ENCODE measurements at regions not wholly inside any gene's neighbourhood (a gene's known extent, or its start where the extent isn't known, plus 50 kb on each side); places are given as distances from the start of the nearest gene placed in this dataset.

DNA sequence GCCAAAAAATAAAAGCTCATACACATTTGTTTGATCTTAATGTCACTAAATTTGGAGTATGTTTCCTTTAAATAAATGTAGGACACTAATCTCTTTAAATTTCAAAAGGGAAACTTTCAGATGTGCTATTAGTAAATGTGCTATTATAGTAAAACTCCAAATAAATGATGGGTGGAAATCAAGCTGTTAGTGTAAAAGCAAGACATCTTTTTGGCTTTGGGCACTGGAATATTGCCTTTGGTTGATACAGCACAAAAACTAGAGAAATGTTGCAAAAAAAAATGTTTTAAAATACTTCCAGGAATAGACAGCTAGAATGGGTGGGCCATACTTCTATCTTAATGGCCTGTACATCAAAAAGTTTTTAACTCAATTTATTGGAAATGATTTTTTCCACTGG, 151.6 kb downstream of the FBXO8 start:
- no peaks in the 10 kb centered on the region for H3K27me3 ChIP-seq
- H3K27ac ChIP-seq, result no peak overlapping the region
- intact Hi-C loops (cut with DNase I), result no loop called here
- no peak overlapping the region for H3K4me3 ChIP-seq
- H3K36me3 ChIP-seq, result no peaks in the 10 kb centered on the region
- ATAC-seq (no peak), DNase-seq (no peak)
- no peaks in the 10 kb centered on the region for H3K9me3 ChIP-seq
- H3K4me1 ChIP-seq, result peaks cover 0 to 5% (median 0%) of the 10 kb centered on the region in 12 donors
- TF ChIP-seq POLR2A (IDR thresholded peaks at IDR 0.05), result no peak
- TF ChIP-seq, protein P1, sequence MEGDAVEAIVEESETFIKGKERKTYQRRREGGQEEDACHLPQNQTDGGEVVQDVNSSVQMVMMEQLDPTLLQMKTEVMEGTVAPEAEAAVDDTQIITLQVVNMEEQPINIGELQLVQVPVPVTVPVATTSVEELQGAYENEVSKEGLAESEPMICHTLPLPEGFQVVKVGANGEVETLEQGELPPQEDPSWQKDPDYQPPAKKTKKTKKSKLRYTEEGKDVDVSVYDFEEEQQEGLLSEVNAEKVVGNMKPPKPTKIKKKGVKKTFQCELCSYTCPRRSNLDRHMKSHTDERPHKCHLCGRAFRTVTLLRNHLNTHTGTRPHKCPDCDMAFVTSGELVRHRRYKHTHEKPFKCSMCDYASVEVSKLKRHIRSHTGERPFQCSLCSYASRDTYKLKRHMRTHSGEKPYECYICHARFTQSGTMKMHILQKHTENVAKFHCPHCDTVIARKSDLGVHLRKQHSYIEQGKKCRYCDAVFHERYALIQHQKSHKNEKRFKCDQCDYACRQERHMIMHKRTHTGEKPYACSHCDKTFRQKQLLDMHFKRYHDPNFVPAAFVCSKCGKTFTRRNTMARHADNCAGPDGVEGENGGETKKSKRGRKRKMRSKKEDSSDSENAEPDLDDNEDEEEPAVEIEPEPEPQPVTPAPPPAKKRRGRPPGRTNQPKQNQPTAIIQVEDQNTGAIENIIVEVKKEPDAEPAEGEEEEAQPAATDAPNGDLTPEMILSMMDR (IDR thresholded peaks at IDR 0.05), result no peak

GRCh38 chr4:174122705-174123104, 160.8 kb downstream of the FBXO8 start:
- no peaks in the 10 kb centered on the region for H3K9me3 ChIP-seq
- H3K27me3 ChIP-seq, result no peaks in the 10 kb centered on the region
- no peaks in the 10 kb centered on the region for H3K36me3 ChIP-seq
- no peak for DNase-seq
- intact Hi-C loops (cut with DNase I), result loop anchor here in 8 of 10 donors (2.0 to 10.0 kb wide), 5 partner anchors 130 to 618 kb away; no protein-coding TSS in a partner anchor
- H3K4me1 ChIP-seq, result peaks cover 0 to 22% (median 2%) of the 10 kb centered on the region in 12 donors
- no peak overlapping the region for H3K4me3 ChIP-seq
- WGBS, 4 donors, result 26 to 41% (median 39%) methylated on average over 1 of the region's 1 CpG
- TF ChIP-seq, protein P1 (IDR thresholded peaks at IDR 0.05), result no peak
- peak in 1 of 2 donors; percentile 37 for TF ChIP-seq POLR2A (IDR thresholded peaks at IDR 0.05)
- peak overlapping the region in 10 of 12 donors; percentile 11 to 79 (median 53) for H3K27ac ChIP-seq
- ATAC-seq, result peak; percentile 45 to 89 (median 70)

DNA sequence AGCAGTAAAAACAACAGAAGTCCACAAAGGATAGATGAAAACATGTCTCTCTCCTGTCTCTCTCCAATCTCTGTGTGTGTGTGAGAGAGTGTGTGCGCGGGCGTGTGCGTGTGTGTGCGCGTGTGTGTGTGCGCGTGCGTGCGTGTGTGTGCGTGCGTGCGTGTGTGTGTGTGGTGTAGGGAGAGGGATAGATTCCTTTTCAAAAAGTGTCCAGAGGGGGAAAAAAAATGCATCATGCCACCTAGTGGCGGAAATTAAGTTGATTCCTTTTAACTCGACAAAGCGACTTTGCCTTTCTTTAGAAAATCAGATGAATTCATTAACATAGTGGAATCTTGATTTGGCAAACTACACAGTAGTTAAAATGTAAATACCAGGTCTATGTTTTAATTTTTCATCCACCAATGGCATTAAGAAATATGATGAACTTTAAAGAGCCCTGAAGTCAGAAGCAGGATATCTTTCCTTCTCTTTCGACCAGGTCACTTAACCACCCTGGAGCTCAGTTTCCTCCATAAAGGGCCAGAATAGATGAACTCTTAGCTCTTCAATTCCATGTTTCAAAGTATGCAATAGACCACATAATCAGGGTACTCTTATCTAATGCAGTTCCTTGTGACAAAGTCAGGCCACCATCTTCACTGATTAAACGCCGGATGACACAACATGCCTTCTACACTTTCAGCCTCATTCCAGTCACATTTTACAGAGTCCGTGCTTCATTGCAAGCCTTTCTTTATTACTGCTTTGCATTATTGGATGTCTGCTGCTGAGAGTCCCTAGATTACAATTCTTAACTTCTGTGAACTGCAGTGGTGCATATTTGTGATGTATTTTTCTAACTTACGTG, 162.8 kb downstream of the FBXO8 start:
- intact Hi-C loops (cut with DNase I), result loop anchor here in 8 of 10 donors (2.0 to 10.0 kb wide), 5 partner anchors 128 to 616 kb away; no protein-coding TSS in a partner anchor

GRCh38 chr4:174119830-174120229, 163.6 kb downstream of the FBXO8 start:
- Histone ChIP-seq H3K4me3 (peak overlapping the region; percentile 16 to 59 (median 40)), H3K4me1 (peaks cover 0 to 22% (median 2%) of the 10 kb centered on the region in 12 donors), H3K36me3 (no peaks in the 10 kb centered on the region), H3K27ac (peak overlapping the region in 5 of 12 donors; percentile 6 to 74 (median 32)), H3K27me3 (no peaks in the 10 kb centered on the region), H3K9me3 (no peaks in the 10 kb centered on the region)
- WGBS, 4 donors, result 26 to 37% (median 29%) methylated on average over 3 of the region's 3 CpGs
- ATAC-seq (no peak), DNase-seq (no peak)
- intact Hi-C loops (cut with DNase I), result loop anchor here in 8 of 10 donors (2.0 to 10.0 kb wide), 6 partner anchors 125 to 615 kb away; no protein-coding TSS in a partner anchor
- TF ChIP-seq, protein P1 (IDR thresholded peaks at IDR 0.05), result no peak
- no peak for TF ChIP-seq POLR2A (IDR thresholded peaks at IDR 0.05)

More for the DNA sequence above, 162.8 kb downstream of the FBXO8 start:
- H3K36me3 ChIP-seq, result no peaks in the 10 kb centered on the region
- peak overlapping the region in 7 of 12 donors; percentile 6 to 74 (median 32) for H3K27ac ChIP-seq
- H3K4me1 ChIP-seq, result peaks cover 0 to 22% (median 2%) of the 10 kb centered on the region in 12 donors
- TF ChIP-seq, protein P1 (IDR thresholded peaks at IDR 0.05), result peak; percentile 28 to 64 (median 54)
- no peak for TF ChIP-seq POLR2A (IDR thresholded peaks at IDR 0.05)
- H3K9me3 ChIP-seq, result no peaks in the 10 kb centered on the region
- no peaks in the 10 kb centered on the region for H3K27me3 ChIP-seq
- 12 to 16% (median 14%) methylated on average over 21 of the region's 21 CpGs for WGBS, 4 donors
- peak; percentile 50 to 92 (median 80) for ATAC-seq
- peak overlapping the region; percentile 16 to 59 (median 40) for H3K4me3 ChIP-seq
- DNase-seq, result peak; percentile 50 to 79 (median 53)

Measured in heart left ventricle (tissue), 16 donors.